ENCODE measurements at regions not wholly inside any gene's neighbourhood (a gene's known extent, or its start where the extent isn't known, plus 50 kb on each side); places are given as distances from the start of the nearest gene placed in this dataset.

GRCh38 chr12:124097701-124098100, 124.7 kb downstream of the ZNF664 start:
- no peaks in the 10 kb centered on the region for H3K9me3 ChIP-seq
- H3K27ac ChIP-seq: peak overlapping the region in 1 of 5 donors; percentile 17
- H3K4me1 ChIP-seq: peaks cover 0 to 12% (median 0%) of the 10 kb centered on the region in 4 donors
- 50 to 73% (median 64%) methylated on average over 7 of the region's 7 CpGs for WGBS, 5 donors
- TF ChIP-seq, protein P1, sequence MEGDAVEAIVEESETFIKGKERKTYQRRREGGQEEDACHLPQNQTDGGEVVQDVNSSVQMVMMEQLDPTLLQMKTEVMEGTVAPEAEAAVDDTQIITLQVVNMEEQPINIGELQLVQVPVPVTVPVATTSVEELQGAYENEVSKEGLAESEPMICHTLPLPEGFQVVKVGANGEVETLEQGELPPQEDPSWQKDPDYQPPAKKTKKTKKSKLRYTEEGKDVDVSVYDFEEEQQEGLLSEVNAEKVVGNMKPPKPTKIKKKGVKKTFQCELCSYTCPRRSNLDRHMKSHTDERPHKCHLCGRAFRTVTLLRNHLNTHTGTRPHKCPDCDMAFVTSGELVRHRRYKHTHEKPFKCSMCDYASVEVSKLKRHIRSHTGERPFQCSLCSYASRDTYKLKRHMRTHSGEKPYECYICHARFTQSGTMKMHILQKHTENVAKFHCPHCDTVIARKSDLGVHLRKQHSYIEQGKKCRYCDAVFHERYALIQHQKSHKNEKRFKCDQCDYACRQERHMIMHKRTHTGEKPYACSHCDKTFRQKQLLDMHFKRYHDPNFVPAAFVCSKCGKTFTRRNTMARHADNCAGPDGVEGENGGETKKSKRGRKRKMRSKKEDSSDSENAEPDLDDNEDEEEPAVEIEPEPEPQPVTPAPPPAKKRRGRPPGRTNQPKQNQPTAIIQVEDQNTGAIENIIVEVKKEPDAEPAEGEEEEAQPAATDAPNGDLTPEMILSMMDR (IDR thresholded peaks at IDR 0.05): no peak
- DNase-seq: peak in 1 of 2 donors; percentile 47
- intact Hi-C loops (cut with DNase I; ENCODE audit: low total_unique reads): no loop called here
- H3K4me3 ChIP-seq: no peak overlapping the region
- no peaks in the 10 kb centered on the region for H3K27me3 ChIP-seq
- no peaks in the 10 kb centered on the region for H3K36me3 ChIP-seq

DNA sequence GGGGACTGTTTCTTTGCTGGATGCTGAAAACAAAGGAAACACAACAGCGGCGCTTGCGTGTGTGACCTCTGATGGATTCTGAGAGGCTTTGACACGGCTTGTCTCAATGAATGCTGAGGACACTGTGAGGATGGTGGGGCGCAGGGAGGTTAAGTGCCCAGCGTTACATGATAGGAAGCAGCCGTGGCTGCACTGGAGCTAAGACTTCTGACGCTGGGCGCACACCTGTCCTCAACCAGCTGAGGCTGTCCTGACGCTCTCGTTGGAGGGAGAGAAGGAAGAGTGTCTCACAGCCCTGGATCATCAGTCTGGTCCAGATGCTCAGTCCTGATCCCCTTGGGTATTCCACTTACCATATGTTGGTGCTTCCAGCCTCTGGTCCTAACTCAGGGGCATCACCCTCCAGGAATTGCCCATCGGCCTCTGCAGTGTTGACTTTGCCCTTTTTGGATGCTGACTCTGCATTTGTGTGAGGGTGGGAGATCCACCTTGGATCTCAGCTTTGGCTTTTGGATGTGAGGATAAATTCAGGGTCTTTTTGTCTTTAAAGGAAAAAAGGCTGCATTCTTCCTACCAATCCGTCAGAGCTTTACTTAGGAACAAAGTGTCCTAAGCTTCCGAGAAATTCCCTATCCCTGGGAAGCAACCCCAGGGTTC, 125.2 kb downstream of the ZNF664 start:
- intact Hi-C loops (cut with DNase I; ENCODE audit: low total_unique reads): no loop called here
- H3K27me3 ChIP-seq: no peaks in the 10 kb centered on the region
- H3K36me3 ChIP-seq: no peaks in the 10 kb centered on the region
- H3K4me3 ChIP-seq: no peak overlapping the region
- no peak for DNase-seq
- no peaks in the 10 kb centered on the region for H3K9me3 ChIP-seq
- TF ChIP-seq EP300 (IDR thresholded peaks at IDR 0.05): no peak
- TF ChIP-seq, protein P1 (IDR thresholded peaks at IDR 0.05): no peak
- TF ChIP-seq POLR2AphosphoS5 (IDR thresholded peaks at IDR 0.05): no peak
- no peak for TF ChIP-seq POLR2A (IDR thresholded peaks at IDR 0.05)
- WGBS, 5 donors: 78 to 92% (median 86%) methylated on average over 11 to 14 of the region's 14 CpGs
- H3K4me1 ChIP-seq: peaks cover 0 to 12% (median 0%) of the 10 kb centered on the region in 4 donors
- H3K27ac ChIP-seq: peak overlapping the region in 1 of 5 donors; percentile 17

DNA sequence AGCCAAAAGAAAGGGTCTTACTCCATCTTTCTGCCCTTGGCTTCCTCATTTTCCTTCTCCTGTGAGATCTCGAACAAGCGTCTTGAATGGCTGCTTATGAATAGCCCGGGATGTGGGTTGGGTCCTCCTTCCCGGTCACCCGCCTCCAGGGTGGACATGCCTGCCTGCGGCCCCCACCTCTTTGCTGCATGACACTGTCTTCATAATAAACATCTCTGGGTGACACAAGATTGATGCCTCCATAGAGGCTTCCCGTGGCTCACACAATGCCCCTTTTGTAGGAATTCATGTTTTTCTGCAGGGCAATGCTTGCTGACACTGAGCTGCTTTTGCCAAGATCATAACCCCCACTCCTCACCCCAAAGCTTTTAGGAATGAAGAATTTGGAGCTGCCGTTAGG, 125.9 kb downstream of the ZNF664 start:
- no peaks in the 10 kb centered on the region for H3K9me3 ChIP-seq
- H3K27ac ChIP-seq: no peak overlapping the region
- no peaks in the 10 kb centered on the region for H3K27me3 ChIP-seq
- intact Hi-C loops (cut with DNase I; ENCODE audit: low total_unique reads): no loop called here
- peaks cover 0 to 12% (median 0%) of the 10 kb centered on the region in 4 donors for H3K4me1 ChIP-seq
- peak in 1 of 2 donors; percentile 35 for DNase-seq
- TF ChIP-seq POLR2A (IDR thresholded peaks at IDR 0.05) (no peak), POLR2AphosphoS5 (IDR thresholded peaks at IDR 0.05) (no peak), EP300 (IDR thresholded peaks at IDR 0.05) (no peak)
- TF ChIP-seq, protein P1 (IDR thresholded peaks at IDR 0.05): no peak
- H3K36me3 ChIP-seq: no peaks in the 10 kb centered on the region
- 73 to 89% (median 87%) methylated on average over 8 of the region's 8 CpGs for WGBS, 5 donors
- no peak overlapping the region for H3K4me3 ChIP-seq

GRCh38 chr12:124099661-124100060, 126.6 kb downstream of the ZNF664 start:
- Histone ChIP-seq H3K27ac (no peak overlapping the region), H3K4me1 (peaks cover 0 to 12% (median 0%) of the 10 kb centered on the region in 4 donors), H3K4me3 (no peak overlapping the region), H3K36me3 (no peaks in the 10 kb centered on the region), H3K27me3 (no peaks in the 10 kb centered on the region), H3K9me3 (no peaks in the 10 kb centered on the region)
- intact Hi-C loops (cut with DNase I; ENCODE audit: low total_unique reads): no loop called here
- WGBS, 5 donors: 89 to 96% (median 94%) methylated on average over 16 of the region's 16 CpGs
- no peak for TF ChIP-seq EP300 (IDR thresholded peaks at IDR 0.05)
- no peak for TF ChIP-seq POLR2AphosphoS5 (IDR thresholded peaks at IDR 0.05)
- TF ChIP-seq, protein P1 (IDR thresholded peaks at IDR 0.05): no peak
- no peak for TF ChIP-seq POLR2A (IDR thresholded peaks at IDR 0.05)
- no peak for DNase-seq
